Activated gamma-delta T cell (primary cell): ENCODE measurements at regions not wholly inside any gene's neighbourhood (a gene's known extent, or its start where the extent isn't known, plus 50 kb on each side); places are given as distances from the start of the nearest gene placed in this dataset.
A peak's percentile ranks its signal among the peaks of the same experiment; 100 is the strongest.

ENCODE experiments used
- DNase-seq: peaks from one replicate; lab custom pipeline; 2025; lab: John Stamatoyannopoulos, UW

DNA sequence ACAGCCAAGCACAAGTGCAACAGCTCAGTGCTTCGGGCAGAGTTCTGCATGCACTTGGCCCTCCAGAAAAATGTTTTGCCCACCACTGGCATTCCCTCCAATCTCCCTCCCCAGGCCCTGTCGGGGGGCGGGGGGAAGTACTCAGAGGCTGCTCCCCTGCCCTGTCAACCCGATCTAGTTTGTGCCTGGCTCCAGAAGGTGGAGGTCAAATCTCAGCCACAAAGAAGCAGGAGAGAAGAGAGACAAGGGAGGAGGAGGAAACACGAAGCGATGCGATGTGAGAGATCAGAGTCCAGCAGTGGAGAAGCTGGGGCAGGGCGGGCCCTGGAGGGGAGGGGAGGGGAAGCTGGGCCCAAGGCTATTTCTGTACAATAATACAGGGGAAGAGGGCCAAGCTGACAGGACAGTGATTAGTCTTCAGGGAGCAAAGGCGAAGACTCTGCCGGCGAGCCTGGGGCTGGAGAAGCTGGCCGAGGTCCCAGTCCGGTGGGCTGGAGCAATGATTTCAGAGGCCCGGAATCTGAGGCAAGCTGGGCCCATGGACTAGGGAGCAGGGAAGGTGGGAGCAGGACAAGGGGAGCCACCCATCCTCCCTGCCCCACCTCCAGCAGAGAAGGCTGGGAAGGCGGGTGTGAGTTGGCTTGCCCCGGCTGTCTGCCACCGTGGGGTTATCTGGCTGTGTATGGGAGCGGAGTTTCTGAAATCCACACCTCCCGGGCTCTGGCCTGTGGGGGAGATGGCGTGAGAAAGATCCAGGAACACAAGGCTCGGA, 167.1 kb downstream of the EFNB1 start:
- DNase-seq = no peak

DNA sequence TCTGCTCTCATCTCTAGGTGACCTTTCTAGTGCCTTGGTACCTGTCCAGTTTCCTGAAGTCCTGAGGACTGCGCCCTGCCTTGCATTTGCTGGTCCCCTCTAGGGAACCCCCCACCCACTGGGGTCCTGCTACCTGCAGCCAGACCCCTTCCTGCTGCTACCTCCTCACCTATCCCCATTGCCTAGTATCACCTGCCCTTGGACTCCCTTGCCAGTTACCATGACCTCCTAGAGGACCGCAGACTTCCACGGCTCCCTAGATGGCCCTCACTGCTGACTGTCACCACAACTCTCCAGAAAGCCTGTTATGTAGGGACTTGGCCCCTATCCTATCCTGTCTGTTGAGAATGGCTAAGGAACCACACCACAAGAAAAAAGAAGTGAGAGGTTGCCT, 166.6 kb downstream of the EFNB1 start:
- DNase-seq = no peak

- no peak for DNase-seq
Measured at GRCh38 chrX:68994891-68995255, 166.1 kb downstream of the EFNB1 start.

- DNase-seq = no peak
Measured at GRCh38 chrX:68994135-68994890, 165.5 kb downstream of the EFNB1 start.

DNA sequence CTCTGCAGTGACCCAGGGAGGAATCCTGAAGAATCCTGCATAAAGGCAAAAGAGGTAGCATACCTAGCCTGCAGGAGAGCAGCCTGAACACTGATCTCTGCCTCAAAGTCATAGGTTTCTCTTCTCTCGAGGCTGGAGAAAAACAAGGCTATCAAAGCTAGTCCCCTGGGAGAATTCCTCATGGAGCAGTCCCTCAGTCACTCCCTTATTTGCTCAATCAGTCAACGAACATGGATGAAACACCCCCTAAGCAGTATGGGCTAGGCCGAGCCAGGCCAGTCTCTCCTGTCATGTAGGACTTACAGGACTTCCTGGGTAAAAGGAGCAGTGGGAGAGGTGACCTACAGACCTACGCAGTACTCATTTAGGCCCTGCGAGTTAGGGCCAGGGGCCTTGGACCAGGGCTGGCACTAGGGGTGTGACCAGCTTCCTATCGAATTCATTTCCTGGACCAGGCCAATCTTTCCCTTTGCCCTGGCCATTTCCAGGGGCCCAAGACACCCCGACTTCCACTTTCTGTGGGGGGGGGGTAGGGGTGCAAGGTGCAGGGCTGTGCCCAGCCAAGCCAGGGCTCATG, 164.1 kb downstream of the EFNB1 start:
- no peak for DNase-seq

GRCh38 chrX:68991691-68992345, 163.0 kb downstream of the EFNB1 start:
- DNase-seq = no peak

DNA sequence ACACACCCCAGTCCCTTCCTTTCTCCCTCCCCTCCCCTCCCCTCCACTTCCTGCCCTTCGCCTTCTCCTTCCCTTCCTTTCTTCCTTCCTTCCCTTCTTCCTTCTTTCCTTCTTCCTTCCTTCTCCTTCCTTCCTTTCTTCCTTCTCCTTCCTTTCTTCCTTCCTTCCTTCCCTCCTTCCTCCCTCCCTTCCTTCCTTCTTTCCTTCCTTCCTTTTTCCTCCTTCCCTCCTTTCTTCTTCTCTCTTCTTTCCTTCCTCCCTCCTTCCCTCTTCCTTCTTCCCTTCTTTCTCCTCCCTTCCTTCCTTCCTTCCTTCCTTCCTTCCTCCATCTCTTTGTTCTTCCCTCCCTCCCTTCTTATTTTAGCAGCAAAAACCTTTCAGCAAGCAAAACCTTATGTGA, 162.1 kb downstream of the EFNB1 start:
- no peak for DNase-seq

DNA sequence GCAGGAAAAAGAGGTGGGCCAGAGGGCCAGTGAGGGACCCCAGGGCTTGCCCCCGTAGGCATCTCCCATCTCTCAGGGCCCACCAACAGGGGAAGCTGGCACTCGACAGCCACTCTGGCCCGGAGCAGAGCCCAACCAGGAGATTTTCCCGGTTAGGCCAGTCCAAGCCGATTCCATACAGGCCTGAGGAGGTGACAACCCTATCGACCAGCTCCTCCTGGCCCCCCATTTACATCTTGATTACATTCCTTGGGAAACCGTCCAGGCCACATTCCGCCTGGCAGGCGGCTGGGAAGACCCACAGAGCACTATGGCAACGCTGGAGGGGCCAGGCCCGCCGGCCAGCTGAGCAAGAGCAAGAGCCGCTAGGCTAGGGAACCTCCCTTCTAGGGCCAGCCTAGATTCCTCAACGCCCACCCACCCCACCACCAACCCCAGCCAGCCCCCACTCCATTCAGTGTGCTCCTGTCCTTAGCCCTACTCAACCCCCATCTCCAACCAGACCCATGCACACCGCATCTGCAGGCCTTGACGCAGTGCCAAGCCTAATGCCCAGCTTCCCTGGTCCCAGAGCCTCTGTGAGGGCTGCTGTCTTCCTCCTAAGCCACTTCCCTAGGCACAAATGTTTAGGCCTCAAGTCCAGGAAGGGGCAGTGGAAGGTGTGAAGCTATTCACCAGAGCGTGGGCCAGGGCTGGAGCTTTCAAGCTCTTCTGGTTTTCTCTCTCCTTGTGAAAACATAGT, 161.2 kb downstream of the EFNB1 start:
- DNase-seq = no peak

DNA sequence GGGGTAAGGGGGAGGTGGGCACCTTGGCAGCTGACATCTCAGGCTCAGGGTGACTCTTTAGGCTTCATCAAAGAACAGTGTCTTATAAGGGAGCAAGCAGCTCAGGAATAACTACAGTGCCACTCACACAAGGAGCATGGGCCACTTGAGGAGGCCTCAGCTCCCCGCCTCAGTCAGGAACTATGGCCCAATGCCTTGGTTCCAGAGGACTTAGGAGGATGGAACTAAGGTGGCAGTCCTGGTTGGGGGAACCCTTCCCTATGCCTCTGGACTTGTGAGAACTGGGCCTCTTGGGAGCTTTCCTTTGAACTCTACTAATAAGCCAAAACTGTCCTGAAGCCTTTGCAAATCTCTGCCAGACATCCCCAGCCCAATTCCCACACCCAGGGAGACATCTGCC, 160.6 kb downstream of the EFNB1 start:
- DNase-seq = no peak

GRCh38 chrX:68988865-68989264, 160.0 kb downstream of the EFNB1 start:
- no peak for DNase-seq

DNA sequence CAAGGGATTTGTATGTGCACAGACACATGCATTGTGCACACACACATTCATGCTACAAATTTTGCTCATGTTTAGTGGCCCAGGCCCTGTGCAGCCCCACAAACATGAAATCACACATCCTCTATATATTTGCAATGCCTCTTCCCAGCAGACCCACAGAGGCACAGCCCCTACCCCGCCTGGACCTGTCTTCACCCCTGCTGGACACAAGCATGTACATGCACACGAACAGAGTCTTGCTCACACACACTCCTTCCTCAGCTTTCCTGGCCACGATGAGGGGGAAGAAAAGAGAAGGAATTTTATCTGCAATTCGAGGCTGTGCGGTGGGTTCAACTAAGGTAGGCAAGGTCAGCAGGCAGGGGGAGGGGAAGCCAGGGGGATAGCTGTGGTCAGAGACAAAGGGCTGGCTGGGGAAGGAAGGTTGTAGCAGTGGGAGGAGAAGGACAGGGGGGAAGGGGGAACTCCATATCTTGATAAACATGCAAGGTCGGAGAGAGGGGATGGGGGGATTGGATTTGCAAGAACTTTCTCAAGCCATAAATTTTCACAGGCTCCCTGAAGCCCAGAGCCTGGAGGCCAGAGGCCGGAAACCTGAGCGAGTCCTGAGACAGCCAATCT, 156.4 kb downstream of the EFNB1 start:
- no peak for DNase-seq

DNA sequence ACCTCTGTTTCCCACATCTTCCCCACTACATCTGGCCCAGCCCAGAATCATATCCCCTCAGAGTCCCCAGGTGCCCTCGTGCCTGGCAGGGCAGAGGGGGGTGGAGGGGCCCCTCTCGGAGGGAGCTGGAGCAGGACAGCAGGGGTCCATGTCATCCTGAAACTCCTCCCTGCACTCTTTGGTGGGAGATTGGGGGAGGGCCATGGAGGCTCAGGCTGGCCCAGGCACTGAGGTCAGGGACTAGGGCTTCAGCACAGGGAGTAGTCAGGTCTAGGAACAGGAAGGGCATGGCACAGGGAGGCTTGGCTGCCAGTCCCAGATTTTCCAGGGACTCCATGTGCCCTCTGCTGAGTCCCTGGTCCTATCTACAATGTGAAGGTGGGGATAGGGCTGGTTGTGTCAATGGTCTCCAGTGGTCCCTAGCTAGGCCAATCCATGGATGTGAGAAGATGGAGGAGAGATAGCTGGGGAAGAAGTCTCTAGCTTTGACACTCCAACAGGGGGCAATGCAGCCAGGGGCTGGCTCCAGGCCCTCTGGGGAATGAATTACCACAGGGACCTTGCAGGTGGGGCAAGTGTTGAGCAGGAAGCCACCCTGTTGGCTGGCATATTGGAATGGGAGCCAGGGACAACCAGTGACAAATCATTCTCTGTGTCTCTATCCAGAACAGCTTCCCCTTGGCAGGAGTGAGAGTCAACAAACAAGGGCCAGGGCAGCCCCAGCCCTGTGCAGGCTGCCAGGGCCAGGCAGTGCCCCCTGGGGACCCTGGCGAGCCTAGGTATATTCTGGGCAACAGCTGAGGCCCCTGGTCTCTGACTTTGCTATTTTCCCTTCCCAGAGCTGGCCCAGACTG, 154.4 kb downstream of the EFNB1 start:
- DNase-seq = no peak

- DNase-seq = no peak
Measured at GRCh38 chrX:68982476-68982875, 153.7 kb downstream of the EFNB1 start.

DNA sequence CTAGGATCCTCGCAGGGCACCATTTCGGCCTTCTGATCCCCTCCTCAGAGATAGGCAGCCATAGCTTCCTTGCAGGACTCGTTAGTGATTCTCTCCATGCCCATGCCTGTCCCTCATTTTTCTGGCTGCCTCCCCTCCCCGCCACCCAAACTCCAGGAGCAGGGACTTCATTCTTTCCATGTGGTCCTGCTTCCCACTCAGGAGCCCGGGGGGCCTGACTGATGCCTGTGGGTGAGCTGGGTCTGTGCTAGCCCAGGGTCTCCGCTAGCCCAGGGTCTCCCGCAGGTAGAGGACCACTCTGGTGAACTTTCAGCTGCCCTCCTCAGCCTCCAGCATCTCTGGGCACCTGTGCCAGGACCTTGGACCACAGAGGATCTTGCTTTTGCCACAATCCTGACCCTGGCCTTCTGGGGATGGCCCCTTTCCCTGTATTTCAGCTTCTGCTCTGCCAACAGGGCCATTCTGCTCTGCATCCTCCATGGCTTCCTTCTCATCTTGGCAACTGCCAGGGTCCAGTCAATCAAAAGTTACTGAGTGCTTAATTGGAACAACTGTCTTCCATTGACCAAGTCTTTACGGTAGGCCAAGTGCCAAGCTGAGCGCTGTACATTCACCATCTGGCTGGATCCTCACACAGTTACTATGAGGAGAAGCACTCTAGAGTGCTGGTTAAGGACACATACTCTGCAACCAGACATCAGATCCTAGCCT, 152.2 kb downstream of the EFNB1 start:
- DNase-seq = no peak

- DNase-seq = no peak
Measured at GRCh38 chrX:68978655-68979054, 149.8 kb downstream of the EFNB1 start.

DNA sequence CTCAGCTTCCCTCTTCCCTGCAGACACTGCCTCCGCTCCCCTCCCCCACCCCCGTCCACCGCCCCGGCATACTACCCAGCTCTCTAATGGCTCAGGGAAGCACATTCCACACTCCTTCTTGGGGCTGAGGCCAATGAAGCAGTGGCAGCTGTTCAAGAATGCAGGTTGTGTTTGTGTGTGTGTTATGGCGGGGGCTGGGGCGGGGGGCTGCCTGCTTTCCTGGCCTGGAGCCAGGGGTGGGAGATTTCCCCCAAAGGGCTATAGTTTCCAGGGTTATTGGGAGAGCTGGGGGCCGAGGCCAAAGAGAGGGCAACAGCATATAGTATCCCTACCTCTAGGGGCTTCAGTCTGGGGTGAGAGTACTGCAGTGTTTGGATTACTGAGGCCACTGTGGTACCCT, 149.4 kb downstream of the EFNB1 start:
- DNase-seq = no peak

- DNase-seq = no peak
Measured at GRCh38 chrX:68953331-68953730, 124.5 kb downstream of the EFNB1 start.

- peak; percentile 5 for DNase-seq
Measured at GRCh38 chrX:68951942-68952619, 123.3 kb downstream of the EFNB1 start.

DNA sequence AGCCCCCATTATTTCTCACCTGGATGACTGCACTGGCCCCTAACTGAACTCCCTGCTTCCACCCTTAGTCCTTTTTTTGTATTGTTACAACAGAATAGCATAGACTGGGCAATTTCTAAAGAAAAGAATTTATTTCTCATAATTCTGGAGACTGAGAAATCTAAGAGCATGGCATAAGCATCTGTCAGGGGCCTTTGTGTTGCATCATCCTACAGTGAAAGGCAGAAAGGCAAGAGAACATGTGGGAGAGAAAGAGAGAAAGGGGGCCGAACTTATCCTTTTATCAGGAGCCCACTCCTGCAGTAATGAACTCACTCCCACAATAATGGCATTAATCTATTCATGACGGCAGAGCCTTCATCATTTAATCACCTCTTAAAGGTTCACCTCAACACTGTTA, 122.1 kb downstream of the EFNB1 start:
- no peak for DNase-seq
